ENCODE measurements at regions not wholly inside any gene's neighbourhood (a gene's known extent, or its start where the extent isn't known, plus 50 kb on each side); places are given as distances from the start of the nearest gene placed in this dataset.

DNA sequence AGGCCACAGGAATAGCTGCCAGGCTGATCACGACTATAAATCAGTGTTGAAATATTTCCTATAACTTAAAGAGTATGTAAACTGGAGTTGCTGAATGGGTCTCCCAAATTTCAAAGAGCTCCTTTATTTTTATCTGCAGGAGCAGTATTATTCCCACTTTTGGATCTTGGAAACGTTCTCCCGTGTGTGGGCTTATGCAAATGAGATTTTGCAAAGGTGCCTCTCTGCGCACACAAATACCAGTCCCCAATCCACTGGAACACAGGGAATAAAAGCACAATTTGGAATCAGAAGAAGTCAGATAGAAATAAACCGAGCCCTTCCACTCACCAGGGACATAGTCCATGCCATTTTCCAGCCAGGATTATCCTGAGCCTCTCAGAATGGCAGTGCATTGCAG, 350.2 kb upstream of the CELF2 start:
- TF ChIP-seq, protein P1, sequence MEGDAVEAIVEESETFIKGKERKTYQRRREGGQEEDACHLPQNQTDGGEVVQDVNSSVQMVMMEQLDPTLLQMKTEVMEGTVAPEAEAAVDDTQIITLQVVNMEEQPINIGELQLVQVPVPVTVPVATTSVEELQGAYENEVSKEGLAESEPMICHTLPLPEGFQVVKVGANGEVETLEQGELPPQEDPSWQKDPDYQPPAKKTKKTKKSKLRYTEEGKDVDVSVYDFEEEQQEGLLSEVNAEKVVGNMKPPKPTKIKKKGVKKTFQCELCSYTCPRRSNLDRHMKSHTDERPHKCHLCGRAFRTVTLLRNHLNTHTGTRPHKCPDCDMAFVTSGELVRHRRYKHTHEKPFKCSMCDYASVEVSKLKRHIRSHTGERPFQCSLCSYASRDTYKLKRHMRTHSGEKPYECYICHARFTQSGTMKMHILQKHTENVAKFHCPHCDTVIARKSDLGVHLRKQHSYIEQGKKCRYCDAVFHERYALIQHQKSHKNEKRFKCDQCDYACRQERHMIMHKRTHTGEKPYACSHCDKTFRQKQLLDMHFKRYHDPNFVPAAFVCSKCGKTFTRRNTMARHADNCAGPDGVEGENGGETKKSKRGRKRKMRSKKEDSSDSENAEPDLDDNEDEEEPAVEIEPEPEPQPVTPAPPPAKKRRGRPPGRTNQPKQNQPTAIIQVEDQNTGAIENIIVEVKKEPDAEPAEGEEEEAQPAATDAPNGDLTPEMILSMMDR (IDR thresholded peaks at IDR 0.05; ENCODE audit: low read length), result no peak
- no peak for TF ChIP-seq EZH2 (IDR thresholded peaks at IDR 0.05; ENCODE audit: borderline replicate concordance, low read length)
